Mesenchymal stem cell (in vitro differentiated cells and primary cell): ENCODE measurements at regions not wholly inside any gene's neighbourhood (a gene's known extent, or its start where the extent isn't known, plus 50 kb on each side); places are given as distances from the start of the nearest gene placed in this dataset.

ENCODE experiments used
- DNase-seq: peaks from one replicate; pipeline ENCODE4 v3.0.0-alpha.2; 2013
- H2AFZ ChIP-seq: one replicate; pipeline ENCODE4 v1.6.1; 2013; ENCODE audit warnings: low read depth, mild to moderate bottlenecking, control low read depth, inconsistent platforms, low read length, moderate library complexity
- H2AK5ac ChIP-seq: 2 replicates; pipeline ENCODE4 v1.6.1; 2013; ENCODE audit warnings: low read length, moderate library complexity, mild to moderate bottlenecking, inconsistent platforms; ENCODE audit not compliant: severe bottlenecking
- H2BK120ac ChIP-seq: one replicate; pipeline ENCODE4 v1.6.1; 2013; ENCODE audit warnings: low read depth, mild to moderate bottlenecking, inconsistent platforms, low read length, moderate library complexity
- H2BK12ac ChIP-seq, 2 experiments: one replicate each; pipeline ENCODE4 v1.6.1; 2013; ENCODE audit warnings: inconsistent platforms in 2 of 2, low read length in 2 of 2, mild to moderate bottlenecking in 2 of 2, moderate library complexity in 2 of 2, control low read depth in 1 of 2
- H2BK15ac ChIP-seq: one replicate; pipeline ENCODE4 v1.6.1; 2013; ENCODE audit warnings: mild to moderate bottlenecking, low read depth, inconsistent platforms; ENCODE audit not compliant: poor library complexity, severe bottlenecking
- H2BK5ac ChIP-seq: 2 replicates; pipeline ENCODE4 v1.6.1; 2013; ENCODE audit warnings: low read depth, mild to moderate bottlenecking, low read length, control low read depth, inconsistent platforms; ENCODE audit not compliant: poor library complexity, severe bottlenecking
- H3K14ac ChIP-seq, 2 experiments: one replicate each; pipeline ENCODE4 v1.6.1; 2013; ENCODE audit warnings: inconsistent platforms in 2 of 2, low read length in 2 of 2, control low read depth in 1 of 2, mild to moderate bottlenecking in 1 of 2, moderate library complexity in 1 of 2
- H3K18ac ChIP-seq, 2 experiments: one replicate each; pipeline ENCODE4 v1.6.1; 2013; ENCODE audit warnings: inconsistent platforms in 2 of 2, low read length in 2 of 2, control low read depth in 1 of 2, low read depth in 1 of 2, mild to moderate bottlenecking in 1 of 2
- H3K23ac ChIP-seq, 2 experiments: one replicate each; pipeline ENCODE4 v1.6.1; 2013; ENCODE audit warnings: inconsistent platforms in 2 of 2, low read length in 2 of 2, mild to moderate bottlenecking in 2 of 2, moderate library complexity in 2 of 2, control low read depth in 1 of 2
- H3K27ac ChIP-seq: 2 replicates; pipeline ENCODE4 v1.5.1; 2013; ENCODE audit warnings: mild to moderate bottlenecking, moderate library complexity, low read length, control low read depth, inconsistent platforms; ENCODE audit not compliant: poor library complexity, severe bottlenecking
- H3K27me3 ChIP-seq, 2 experiments: 2 replicates each; pipeline versions ENCODE4 v1.6.1 to v1.7.0; 2013; ENCODE audit warnings: low read length in 2 of 2, mild to moderate bottlenecking in 2 of 2, moderate library complexity in 2 of 2, control low read depth in 1 of 2, inconsistent platforms in 1 of 2; ENCODE audit not compliant: control insufficient read depth in 1 of 2, insufficient read depth in 1 of 2
- H3K36me3 ChIP-seq, 2 experiments: 2 replicates each; pipeline versions ENCODE4 v1.6.1 to v1.7.0; 2013; ENCODE audit warnings: low read length in 2 of 2, control low read depth in 1 of 2, inconsistent platforms in 1 of 2, low read depth in 1 of 2, mild to moderate bottlenecking in 1 of 2; ENCODE audit not compliant: insufficient read depth in 2 of 2, control insufficient read depth in 1 of 2
- H3K4ac ChIP-seq, 2 experiments: one replicate each; pipeline ENCODE4 v1.6.1; 2013; ENCODE audit warnings: inconsistent platforms in 2 of 2, low read length in 2 of 2, mild to moderate bottlenecking in 2 of 2, moderate library complexity in 2 of 2, control low read depth in 1 of 2, low read depth in 1 of 2
- H3K4me1 ChIP-seq: 2 replicates; pipeline ENCODE4 v1.6.1; 2013; ENCODE audit warnings: low read depth, low read length, control low read depth; ENCODE audit not compliant: control insufficient read depth, insufficient read depth
- H3K4me2 ChIP-seq: 2 replicates; pipeline ENCODE4 v1.6.1; 2013; ENCODE audit warnings: low read length, mild to moderate bottlenecking, inconsistent platforms; ENCODE audit not compliant: poor library complexity, severe bottlenecking
- H3K4me3 ChIP-seq, 2 experiments: 2 replicates each; pipeline versions ENCODE4 v1.5.1 to v1.7.0; 2013; ENCODE audit warnings: low read length in 2 of 2, mild to moderate bottlenecking in 2 of 2, control low read depth in 1 of 2, low read depth in 1 of 2; ENCODE audit not compliant: insufficient read depth in 1 of 2
- H3K79me1 ChIP-seq: replicated peaks from 2 replicates; pipeline ENCODE4 v1.6.1; 2013; ENCODE audit warnings: mild to moderate bottlenecking, control low read depth, low read length, inconsistent platforms; ENCODE audit not compliant: poor library complexity, severe bottlenecking
- H3K9ac ChIP-seq: 2 replicates; pipeline ENCODE4 v1.7.0; 2013; ENCODE audit warnings: mild to moderate bottlenecking, low read length, moderate library complexity
- H3K9me3 ChIP-seq: 2 replicates; pipeline ENCODE4 v1.7.0; 2013; ENCODE audit warnings: mild to moderate bottlenecking, low read length; ENCODE audit not compliant: control insufficient read depth
- H4K8ac ChIP-seq: one replicate; pipeline ENCODE4 v1.6.1; 2013; ENCODE audit warnings: inconsistent platforms, mild to moderate bottlenecking, low read length, moderate library complexity
- H4K91ac ChIP-seq: one replicate; pipeline ENCODE4 v1.6.1; 2013; ENCODE audit warnings: mild to moderate bottlenecking, low read length, inconsistent platforms
- WGBS: methylation state at CpG from one replicate; pipeline ENCODE4 v1.1.7; 2013; ENCODE audit warnings: mixed read lengths; 5-methylcytosine and 5-hydroxymethylcytosine counted together

- no peaks in the 10 kb centered on the region for H3K79me1 ChIP-seq
- DNase-seq = no peak
- no peak overlapping the region for H4K8ac ChIP-seq
- H2BK120ac ChIP-seq = no peak overlapping the region
- no peak overlapping the region for H2BK5ac ChIP-seq
- no peaks in the 10 kb centered on the region for H3K27me3 ChIP-seq
- H3K4ac ChIP-seq = no peak overlapping the region
- H3K4me1 ChIP-seq = peaks cover 12% of the 10 kb centered on the region
- H4K91ac ChIP-seq = no peak overlapping the region
- H3K23ac ChIP-seq = no peak overlapping the region
- H3K9ac ChIP-seq = no peak overlapping the region
- H3K18ac ChIP-seq = no peak overlapping the region
- no peak overlapping the region for H3K14ac ChIP-seq
- H2AFZ ChIP-seq = no peak overlapping the region
- H2BK12ac ChIP-seq = no peak overlapping the region
- H3K9me3 ChIP-seq = peaks cover 7% of the 10 kb centered on the region
- no peak overlapping the region for H2AK5ac ChIP-seq
- no peak overlapping the region for H3K4me3 ChIP-seq
- no peak overlapping the region for H2BK15ac ChIP-seq
- H3K27ac ChIP-seq = no peak overlapping the region
- no peaks in the 10 kb centered on the region for H3K36me3 ChIP-seq
- H3K4me2 ChIP-seq = no peak overlapping the region
Observed at GRCh38 chr9:86668488-86668887, 278.8 kb downstream of the GAS1 start.

- Histone ChIP-seq H3K18ac (no peak overlapping the region), H3K36me3 (no peaks in the 10 kb centered on the region), H4K91ac (no peak overlapping the region), H2BK12ac (no peak overlapping the region), H2BK15ac (no peak overlapping the region), H3K9me3 (peaks cover 7% of the 10 kb centered on the region), H3K27me3 (no peaks in the 10 kb centered on the region), H3K23ac (no peak overlapping the region), H3K4ac (no peak overlapping the region), H2BK5ac (no peak overlapping the region), H3K9ac (no peak overlapping the region), H3K27ac (no peak overlapping the region), H2BK120ac (no peak overlapping the region), H2AK5ac (no peak overlapping the region), H3K4me3 (no peak overlapping the region), H3K14ac (no peak overlapping the region), H2AFZ (no peak overlapping the region), H4K8ac (no peak overlapping the region), H3K4me2 (no peak overlapping the region), H3K4me1 (peaks cover 12% of the 10 kb centered on the region), H3K79me1 (no peaks in the 10 kb centered on the region)
- 58% methylated on average over 3 of the region's 4 CpGs for WGBS
- no peak for DNase-seq
Observed at GRCh38 chr9:86667307-86667706, 280.0 kb downstream of the GAS1 start.

- Histone ChIP-seq H4K8ac (no peak overlapping the region), H3K27ac (no peak overlapping the region), H2BK120ac (no peak overlapping the region), H3K4me1 (peaks cover 14% of the 10 kb centered on the region), H3K79me1 (no peaks in the 10 kb centered on the region), H2BK5ac (no peak overlapping the region), H3K4me2 (no peak overlapping the region), H4K91ac (no peak overlapping the region), H3K27me3 (no peaks in the 10 kb centered on the region), H3K9me3 (peaks cover under 1% of the 10 kb centered on the region), H3K14ac (no peak overlapping the region), H2AFZ (no peak overlapping the region), H2AK5ac (no peak overlapping the region), H3K18ac (no peak overlapping the region), H3K4ac (no peak overlapping the region), H2BK15ac (no peak overlapping the region), H3K9ac (no peak overlapping the region), H3K36me3 (no peaks in the 10 kb centered on the region), H3K4me3 (no peak overlapping the region), H2BK12ac (no peak overlapping the region), H3K23ac (no peak overlapping the region)
- DNase-seq = no peak
- 83% methylated on average over 1 of the region's 1 CpG for WGBS
Observed at GRCh38 chr9:86665416-86665815, 281.9 kb downstream of the GAS1 start.

GRCh38 chr9:86664603-86665002 lies 282.7 kb downstream of the GAS1 start:
- H3K4me1 ChIP-seq = peaks cover 14% of the 10 kb centered on the region
- H3K9ac ChIP-seq = no peak overlapping the region
- DNase-seq = no peak
- H3K27ac ChIP-seq = no peak overlapping the region
- no peaks in the 10 kb centered on the region for H3K27me3 ChIP-seq
- H3K4me2 ChIP-seq = no peak overlapping the region
- no peaks in the 10 kb centered on the region for H3K9me3 ChIP-seq
- no peak overlapping the region for H3K14ac ChIP-seq
- H2AK5ac ChIP-seq = no peak overlapping the region
- no peak overlapping the region for H2BK12ac ChIP-seq
- 94% methylated on average over 7 of the region's 7 CpGs for WGBS
- H2AFZ ChIP-seq = no peak overlapping the region
- no peak overlapping the region for H2BK5ac ChIP-seq
- H3K18ac ChIP-seq = no peak overlapping the region
- H4K8ac ChIP-seq = no peak overlapping the region
- no peak overlapping the region for H3K23ac ChIP-seq
- no peak overlapping the region for H2BK15ac ChIP-seq
- no peak overlapping the region for H4K91ac ChIP-seq
- no peaks in the 10 kb centered on the region for H3K79me1 ChIP-seq
- no peak overlapping the region for H2BK120ac ChIP-seq
- no peak overlapping the region for H3K4ac ChIP-seq
- no peaks in the 10 kb centered on the region for H3K36me3 ChIP-seq
- H3K4me3 ChIP-seq = no peak overlapping the region
